Common myeloid progenitor, CD34-positive (primary cell): ENCODE measurements at regions not wholly inside any gene's neighbourhood (a gene's known extent, or its start where the extent isn't known, plus 50 kb on each side); places are given as distances from the start of the nearest gene placed in this dataset.

ENCODE experiments used
- CTCF ChIA-PET: fragments of 350-600 bp; sonication (Branson Sonifier 250); formaldehyde crosslinking; loops from one replicate; lab custom pipeline; 2021; ENCODE audit warnings: antibody characterized with exemption; lab: Charles Lee
- POLR2A ChIA-PET: fragments of 350-600 bp; sonication (Branson Sonifier 250); formaldehyde crosslinking; loops from one replicate; lab custom pipeline; 2021; ENCODE audit warnings: antibody characterized with exemption; lab: Charles Lee
- DNase-seq, 3 donors: peaks; one replicate each; pipeline versions ENCODE4 v3.0.0 to v3.0.0-alpha.2; 2013
- H3K27ac ChIP-seq, 2 experiments: 1 replicate in 1 of 2; 2 replicates in 1 of 2; pipeline ENCODE4 v1.7.0; 2013; ENCODE audit warnings: inconsistent platforms in 2 of 2, low read length in 2 of 2, mild to moderate bottlenecking in 2 of 2, low read depth in 1 of 2, moderate library complexity in 1 of 2; ENCODE audit not compliant: severe bottlenecking in 2 of 2, insufficient read depth in 1 of 2, poor library complexity in 1 of 2
- H3K27me3 ChIP-seq, 5 experiments: replicated peaks in 2 of 5; 1 replicate in 3 of 5; 2 replicates in 2 of 5; pipeline versions ENCODE4 v1.6.1 to v1.7.0; 2013; ENCODE audit warnings: low read length in 4 of 5, mild to moderate bottlenecking in 2 of 5, moderate library complexity in 2 of 5, inconsistent platforms in 1 of 5; ENCODE audit not compliant: insufficient read depth in 5 of 5, control insufficient read depth in 4 of 5
- H3K36me3 ChIP-seq, 4 experiments: 1 replicate in 2 of 4; 2 replicates in 2 of 4; pipeline versions ENCODE4 v1.6.1 to v1.7.0; 2013; ENCODE audit warnings: low read length in 3 of 4, control low read depth in 1 of 4, mild to moderate bottlenecking in 1 of 4; ENCODE audit not compliant: control insufficient read depth in 4 of 4, insufficient read depth in 4 of 4
- H3K4me1 ChIP-seq, 4 experiments: 1 replicate in 3 of 4; 2 replicates in 1 of 4; pipeline versions ENCODE4 v1.6.1 to v1.7.1; 2013; ENCODE audit warnings: low read length in 3 of 4, mild to moderate bottlenecking in 3 of 4, control low read depth in 1 of 4, inconsistent platforms in 1 of 4, moderate library complexity in 1 of 4; ENCODE audit not compliant: control insufficient read depth in 4 of 4, insufficient read depth in 4 of 4; ENCODE audit errors: control extremely low read depth in 1 of 4
- H3K4me3 ChIP-seq, 7 experiments: 1 replicate in 4 of 7; 2 replicates in 3 of 7; pipeline versions ENCODE4 v1.5.1 to v1.7.0; 2013; ENCODE audit warnings: mild to moderate bottlenecking in 7 of 7, low read length in 6 of 7, moderate library complexity in 6 of 7, inconsistent platforms in 2 of 7, low read depth in 2 of 7, control low read depth in 1 of 7; ENCODE audit not compliant: insufficient read depth in 4 of 7, control insufficient read depth in 1 of 7; ENCODE audit errors: extremely low read depth in 1 of 7
- H3K9me3 ChIP-seq, 5 experiments: 1 replicate in 4 of 5; 2 replicates in 1 of 5; pipeline versions ENCODE4 v1.6.1 to v1.7.1; 2013; ENCODE audit warnings: low read length in 4 of 5, mild to moderate bottlenecking in 2 of 5, inconsistent platforms in 1 of 5, low read depth in 1 of 5, moderate library complexity in 1 of 5; ENCODE audit not compliant: control insufficient read depth in 4 of 5, insufficient read depth in 2 of 5; ENCODE audit errors: control extremely low read depth in 1 of 5
- WGBS: methylation state at CpG from one replicate; pipeline ENCODE4 v1.1.5; 2013; ENCODE audit not compliant: insufficient coverage; 5-methylcytosine and 5-hydroxymethylcytosine counted together

DNA sequence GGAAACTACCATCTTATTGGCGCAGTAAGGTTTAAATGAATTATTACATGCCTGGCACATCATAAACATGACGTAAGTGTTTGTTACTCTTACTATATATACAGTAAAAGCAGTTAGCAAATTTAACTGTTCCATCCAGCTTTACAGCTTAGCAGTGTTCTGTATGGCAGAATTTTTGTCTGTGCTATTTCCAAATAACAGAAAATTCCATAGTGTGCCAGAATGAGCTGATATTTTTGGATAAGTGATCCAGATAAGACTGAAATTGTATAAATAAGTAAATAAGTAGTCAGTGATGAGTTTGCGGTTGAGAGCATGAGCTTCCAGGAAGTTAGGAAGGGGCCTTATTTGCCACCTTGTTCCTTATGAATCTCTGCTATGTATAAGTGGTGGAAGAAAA is 236.5 kb upstream of the SLC10A2 start:
- WGBS, result 100% methylated on average over 1 of the region's 3 CpGs
- POLR2A ChIA-PET, result no interaction called here
- no peaks in the 10 kb centered on the region for H3K27me3 ChIP-seq
- H3K27ac ChIP-seq, result no peak overlapping the region
- no peak for DNase-seq
- CTCF ChIA-PET, result interaction anchor here (1.4 kb wide), 1 partner anchor 8 kb away, joined by 3 read pairs; no protein-coding TSS in a partner anchor
- H3K4me1 ChIP-seq, result no peaks in the 10 kb centered on the region
- H3K4me3 ChIP-seq, result no peak overlapping the region
- no peaks in the 10 kb centered on the region for H3K36me3 ChIP-seq
- H3K9me3 ChIP-seq, result no peaks in the 10 kb centered on the region

- no peaks in the 10 kb centered on the region for H3K36me3 ChIP-seq
- H3K4me1 ChIP-seq, result no peaks in the 10 kb centered on the region
- CTCF ChIA-PET, result no interaction called here
- 100% methylated on average over 2 of the region's 3 CpGs for WGBS
- no peak overlapping the region for H3K27ac ChIP-seq
- H3K27me3 ChIP-seq, result no peaks in the 10 kb centered on the region
- POLR2A ChIA-PET, result no interaction called here
- no peak overlapping the region for H3K4me3 ChIP-seq
- peaks cover 1 to 7% (median 4%) of the 10 kb centered on the region in 5 experiments for H3K9me3 ChIP-seq
- DNase-seq, result no peak
These were observed 232.9 kb upstream of the SLC10A2 start for GRCh38 chr13:103299079-103299478.

DNA sequence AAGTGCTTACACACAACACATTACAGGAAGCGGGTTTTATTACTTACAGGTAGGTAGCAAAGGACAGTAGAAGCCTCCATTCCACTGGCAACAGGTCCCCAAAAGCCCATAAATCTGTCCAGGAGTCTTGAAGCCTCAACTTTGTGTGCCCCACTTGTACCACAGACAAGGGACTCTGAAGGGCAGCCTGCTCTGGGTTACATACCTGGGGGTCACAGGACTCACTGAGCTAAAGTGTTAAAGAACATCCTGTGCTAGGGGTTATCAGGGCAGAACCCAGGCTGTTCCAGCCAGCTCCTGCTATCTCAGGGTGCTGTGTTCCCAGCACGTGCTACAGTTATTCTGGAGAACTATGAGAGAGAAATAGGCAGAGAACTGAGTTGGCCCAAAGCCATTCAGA is 230.9 kb upstream of the SLC10A2 start:
- Histone ChIP-seq H3K36me3 (no peaks in the 10 kb centered on the region), H3K27me3 (no peaks in the 10 kb centered on the region), H3K27ac (no peak overlapping the region), H3K9me3 (peaks cover 1 to 7% (median 4%) of the 10 kb centered on the region in 5 experiments), H3K4me1 (peaks cover 0 to 2% (median under 1%) of the 10 kb centered on the region in 4 experiments), H3K4me3 (no peak overlapping the region)
- ChIA-PET CTCF (no interaction called here), POLR2A (no interaction called here)
- DNase-seq, result no peak
- WGBS, result 100% methylated on average over 2 of the region's 2 CpGs

- H3K4me3 ChIP-seq, result no peak overlapping the region
- no peak overlapping the region for H3K27ac ChIP-seq
- no peaks in the 10 kb centered on the region for H3K36me3 ChIP-seq
- no CpG with 5 or more reads among the region's 3 CpGs for WGBS
- no peaks in the 10 kb centered on the region for H3K27me3 ChIP-seq
- CTCF ChIA-PET, result no interaction called here
- POLR2A ChIA-PET, result interaction anchor here (0.6 kb wide), 1 partner anchor 231 kb away, joined by 5 read pairs; no protein-coding TSS in a partner anchor
- H3K4me1 ChIP-seq, result peaks cover 8 to 21% (median 13%) of the 10 kb centered on the region in 4 experiments
- H3K9me3 ChIP-seq, result peaks cover 1 to 4% (median 2%) of the 10 kb centered on the region in 5 experiments
- DNase-seq, result peak in 2 of 3 donors; percentile 21 to 58
These were observed 225.8 kb upstream of the SLC10A2 start for GRCh38 chr13:103291798-103292572.

DNA sequence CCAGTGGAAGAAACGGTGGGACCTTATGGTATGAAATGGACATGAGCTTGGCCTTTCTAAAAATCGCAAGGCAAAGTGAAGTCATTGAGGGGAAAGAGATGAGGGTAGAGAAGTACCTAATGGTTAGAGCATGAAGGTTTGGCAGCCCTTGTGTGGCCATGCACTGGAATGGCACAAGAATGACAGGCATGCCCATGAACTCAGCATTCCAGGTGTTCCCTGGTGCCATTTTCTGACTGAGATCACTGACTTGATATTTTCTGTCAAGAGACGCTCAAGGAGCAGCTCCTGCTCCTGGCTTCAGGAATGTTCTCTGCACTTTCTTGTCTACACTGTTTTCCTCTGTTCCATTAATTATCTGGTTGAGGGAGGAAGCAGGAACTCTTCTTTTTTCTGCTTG is 225.0 kb upstream of the SLC10A2 start:
- ChIA-PET POLR2A (no interaction called here), CTCF (no interaction called here)
- Histone ChIP-seq H3K9me3 (peaks cover 0 to 4% (median 0%) of the 10 kb centered on the region in 5 experiments), H3K4me3 (no peak overlapping the region), H3K36me3 (no peaks in the 10 kb centered on the region), H3K27ac (no peak overlapping the region), H3K27me3 (no peaks in the 10 kb centered on the region), H3K4me1 (peaks cover 8 to 21% (median 13%) of the 10 kb centered on the region in 4 experiments)
- DNase-seq, result no peak
- WGBS, result 97% methylated on average over 3 of the region's 3 CpGs

- ChIA-PET POLR2A (no interaction called here), CTCF (no interaction called here)
- no peaks in the 10 kb centered on the region for H3K27me3 ChIP-seq
- DNase-seq, result no peak
- H3K27ac ChIP-seq, result no peak overlapping the region
- no peaks in the 10 kb centered on the region for H3K9me3 ChIP-seq
- H3K4me1 ChIP-seq, result peaks cover 8 to 21% (median 13%) of the 10 kb centered on the region in 4 experiments
- no peak overlapping the region for H3K4me3 ChIP-seq
- H3K36me3 ChIP-seq, result no peaks in the 10 kb centered on the region
These were observed 223.5 kb upstream of the SLC10A2 start for GRCh38 chr13:103289681-103290080.

- peaks cover 0 to 3% (median 0%) of the 10 kb centered on the region in 5 experiments for H3K27me3 ChIP-seq
- ChIA-PET POLR2A (no interaction called here), CTCF (no interaction called here)
- peak in 1 of 3 donors; percentile 43 for DNase-seq
- H3K9me3 ChIP-seq, result no peaks in the 10 kb centered on the region
- peaks cover 9 to 23% (median 16%) of the 10 kb centered on the region in 4 experiments for H3K4me1 ChIP-seq
- WGBS, result 41% methylated on average over 7 of the region's 7 CpGs
- no peaks in the 10 kb centered on the region for H3K36me3 ChIP-seq
- H3K4me3 ChIP-seq, result peak overlapping the region in 1 of 7 experiments; percentile 13
- no peak overlapping the region for H3K27ac ChIP-seq
These were observed 221.9 kb upstream of the SLC10A2 start for GRCh38 chr13:103288114-103288513.
